H1 (cell line): ENCODE measurements at regions not wholly inside any gene's neighbourhood (a gene's known extent, or its start where the extent isn't known, plus 50 kb on each side); places are given as distances from the start of the nearest gene placed in this dataset.

Source experiments
- CTCF ChIA-PET: fragments of 300-600 bp; sonication (Branson Sonifier 250); formaldehyde crosslinking; loops from one replicate; lab custom pipeline; 2021; ENCODE audit not compliant: partially characterized antibody; lab: Charles Lee
- POLR2A ChIA-PET: fragments of 300-600 bp; sonication (Branson Sonifier 250); formaldehyde crosslinking; loops from one replicate; lab custom pipeline; 2021; ENCODE audit warnings: inconsistent platforms; ENCODE audit not compliant: partially characterized antibody; lab: Charles Lee
- DNase-seq, 2 experiments: peaks; one replicate each; pipeline versions ENCODE4 v3.0.0 to v3.0.0-alpha.2; 2010 to 2022; ENCODE audit warnings: low spot score in 2 of 2, low read depth in 1 of 2, mixed read lengths in 1 of 2
- FAIRE-seq: peaks from 2 replicates; lab custom pipeline; 2011; peaks lifted over from hg19 to GRCh38; lab: Jason Lieb, UNC
- H2AFZ ChIP-seq: 2 replicates; pipeline ENCODE4 v1.8.1; 2012; ENCODE audit warnings: low read length, inconsistent platforms
- H2AK5ac ChIP-seq: 2 replicates; pipeline ENCODE4 v1.6.1; 2013; ENCODE audit warnings: low read depth, low read length
- H2BK120ac ChIP-seq: replicated peaks from 2 replicates; pipeline ENCODE3; 2013; ENCODE audit warnings: low read depth, low read length, inconsistent platforms
- H2BK12ac ChIP-seq: 2 replicates; pipeline ENCODE4 v1.6.1; 2013; ENCODE audit warnings: low read depth, low read length
- H2BK15ac ChIP-seq: 2 replicates; pipeline ENCODE4 v1.6.1; 2013; ENCODE audit warnings: low read length
- H2BK20ac ChIP-seq: 2 replicates; pipeline ENCODE4 v1.6.1; 2013; ENCODE audit warnings: low read length
- H2BK5ac ChIP-seq: 2 replicates; pipeline ENCODE4 v1.6.1; 2013; ENCODE audit warnings: low read depth, low read length
- H3K14ac ChIP-seq: 2 replicates; pipeline ENCODE4 v1.6.1; 2013; ENCODE audit warnings: inconsistent platforms; ENCODE audit not compliant: insufficient read length
- H3K18ac ChIP-seq: 2 replicates; pipeline ENCODE4 v1.6.1; 2013; ENCODE audit warnings: low read length; ENCODE audit errors: extremely low read depth
- H3K23ac ChIP-seq: 2 replicates; pipeline ENCODE4 v1.6.1; 2013; ENCODE audit warnings: inconsistent platforms; ENCODE audit not compliant: insufficient read length
- H3K23me2 ChIP-seq: 2 replicates; pipeline ENCODE4 v1.6.1; 2013; ENCODE audit warnings: low read depth, low read length
- H3K27ac ChIP-seq: 2 replicates; pipeline ENCODE4 v1.6.1; 2011; ENCODE audit warnings: low read depth, low read length, inconsistent platforms
- H3K27me3 ChIP-seq, 4 experiments: replicated peaks in 1 of 4; 1 replicate in 1 of 4; 2 replicates in 3 of 4; pipeline versions ENCODE4 v1.6.1 to v1.8.1; 2011 to 2013; ENCODE audit warnings: low read length in 3 of 4, mild to moderate bottlenecking in 3 of 4, inconsistent platforms in 2 of 4, mixed read lengths in 2 of 4, moderate library complexity in 1 of 4; ENCODE audit not compliant: control insufficient read depth in 3 of 4, insufficient read depth in 3 of 4; ENCODE audit errors: extremely low read depth in 1 of 4
- H3K36me3 ChIP-seq, 4 experiments: 2 replicates each; pipeline versions ENCODE4 v1.6.1 to v1.8.1; 2011 to 2013; ENCODE audit warnings: mild to moderate bottlenecking in 4 of 4, low read length in 3 of 4, moderate library complexity in 2 of 4, control low read depth in 1 of 4, inconsistent platforms in 1 of 4; ENCODE audit not compliant: insufficient read depth in 4 of 4, control insufficient read depth in 2 of 4
- H3K4ac ChIP-seq: replicated peaks from 2 replicates; pipeline ENCODE3; 2013; ENCODE audit warnings: low read length, low read depth, mixed read lengths, inconsistent platforms; ENCODE audit not compliant: insufficient read length
- H3K4me1 ChIP-seq, 4 experiments: replicated peaks in 1 of 4; 1 replicate in 1 of 4; 2 replicates in 3 of 4; pipeline versions ENCODE4 v1.6.1 to v1.8.1; 2011 to 2013; ENCODE audit warnings: low read length in 3 of 4, inconsistent platforms in 2 of 4, mixed read lengths in 1 of 4; ENCODE audit not compliant: insufficient read depth in 4 of 4, control insufficient read depth in 3 of 4
- H3K4me2 ChIP-seq, 2 experiments: 2 replicates each; pipeline versions ENCODE4 v1.6.1 to v1.8.1; 2011 to 2013; ENCODE audit warnings: low read depth in 2 of 2, low read length in 2 of 2, control low read depth in 1 of 2, inconsistent platforms in 1 of 2, mild to moderate bottlenecking in 1 of 2; ENCODE audit not compliant: insufficient read depth in 1 of 2
- H3K4me3 ChIP-seq, 4 experiments: fragments of 200-600, 300-600 bp in 1 of 4; sonication (generic), shearing (Covaris generic), sonication (Bioruptor Twin) in 1 of 4; 2 replicates each; pipeline versions ENCODE4 v1.5.1 to v1.8.1; 2011 to 2016; ENCODE audit warnings: low read length in 4 of 4, low read depth in 3 of 4, control low read depth in 2 of 4, inconsistent platforms in 2 of 4, mild to moderate bottlenecking in 2 of 4, mixed read lengths in 1 of 4, moderate library complexity in 1 of 4; ENCODE audit not compliant: insufficient read depth in 2 of 4; ENCODE audit errors: extremely low read depth in 1 of 4
- H3K56ac ChIP-seq: replicated peaks from 2 replicates; pipeline ENCODE3; 2013; ENCODE audit warnings: low read depth, mild to moderate bottlenecking, mixed read lengths, low read length, inconsistent platforms; ENCODE audit not compliant: insufficient read length
- H3K79me1 ChIP-seq: 2 replicates; pipeline ENCODE4 v1.6.1; 2013; ENCODE audit warnings: low read depth, low read length, control low read depth
- H3K79me2 ChIP-seq, 2 experiments: 2 replicates each; pipeline versions ENCODE4 v1.6.1 to v1.8.1; 2012 to 2013; ENCODE audit warnings: low read length in 2 of 2, mild to moderate bottlenecking in 2 of 2, inconsistent platforms in 1 of 2; ENCODE audit not compliant: insufficient read depth in 2 of 2, control insufficient read depth in 1 of 2
- H3K9ac ChIP-seq, 4 experiments: replicated peaks in 1 of 4; 1 replicate in 1 of 4; 2 replicates in 3 of 4; pipeline versions ENCODE4 v1.6.1 to v1.8.1; 2011 to 2013; ENCODE audit warnings: low read depth in 3 of 4, low read length in 3 of 4, control low read depth in 2 of 4, mild to moderate bottlenecking in 2 of 4, moderate library complexity in 2 of 4, inconsistent platforms in 1 of 4; ENCODE audit errors: extremely low read depth in 1 of 4
- H3K9me3 ChIP-seq, 2 experiments: 2 replicates each; pipeline versions ENCODE4 v1.6.1 to v1.8.1; 2012 to 2013; ENCODE audit warnings: mild to moderate bottlenecking in 2 of 2, moderate library complexity in 2 of 2, control low read depth in 1 of 2, inconsistent platforms in 1 of 2, low read depth in 1 of 2, low read length in 1 of 2, mixed read lengths in 1 of 2; ENCODE audit not compliant: insufficient read depth in 2 of 2
- H4K20me1 ChIP-seq, 2 experiments: replicated peaks in 1 of 2; 2 replicates each; pipeline versions ENCODE3 to v1.8.1; 2011 to 2013; ENCODE audit warnings: inconsistent platforms in 2 of 2, low read length in 2 of 2, mild to moderate bottlenecking in 1 of 2; ENCODE audit not compliant: insufficient read depth in 2 of 2, control insufficient read depth in 1 of 2
- H4K5ac ChIP-seq: 2 replicates; pipeline ENCODE4 v1.6.1; 2013; ENCODE audit warnings: low read length, low read depth, mixed read lengths, inconsistent platforms; ENCODE audit not compliant: insufficient read length
- H4K8ac ChIP-seq: 2 replicates; pipeline ENCODE4 v1.8.0; 2013; ENCODE audit warnings: mild to moderate bottlenecking, moderate library complexity, low read length, inconsistent platforms; ENCODE audit not compliant: insufficient read depth; ENCODE audit errors: extremely low read depth
- H4K91ac ChIP-seq: replicated peaks from 2 replicates; pipeline ENCODE3; 2013; ENCODE audit warnings: low read length, mixed read lengths, inconsistent platforms; ENCODE audit not compliant: insufficient read length
- CBX5 ChIP-seq: fragments of 300-800, 300-1000 bp; sonication (generic); IDR thresholded peaks from 2 replicates; pipeline ENCODE4 v1.7.1; 2016; ENCODE audit warnings: antibody characterized with exemption, low read length, low read depth
- CTBP2 ChIP-seq: IDR thresholded peaks from 2 replicates; pipeline ENCODE4 v1.7.0; 2011; ENCODE audit warnings: borderline replicate concordance, mild to moderate bottlenecking, moderate library complexity, mixed read lengths, low read length; ENCODE audit not compliant: insufficient read depth, insufficient read length
- JUND ChIP-seq: IDR thresholded peaks from 2 replicates; pipeline ENCODE4 v1.6.1; 2011; ENCODE audit warnings: mild to moderate bottlenecking, improper control_type of control experiment, low read length
- KDM4A ChIP-seq: IDR thresholded peaks from one replicate; pipeline ENCODE4 v1.7.1; 2012; ENCODE audit warnings: low read depth, mild to moderate bottlenecking, moderate library complexity, low read length, inconsistent platforms; ENCODE audit not compliant: severe bottlenecking
- USF2 ChIP-seq: IDR thresholded peaks from 2 replicates; pipeline ENCODE4 v1.6.1; 2011; ENCODE audit warnings: low read length, improper control_type of control experiment
- WGBS, 2 experiments: shearing (Covaris generic) in 1 of 2; methylation state at CpG; one replicate each; pipeline versions ENCODE4 v1.1.6 to v1.1.7; 2013 to 2015; ENCODE audit warnings: low lambda C conversion rate in 2 of 2, mixed read lengths in 2 of 2, inconsistent platforms in 1 of 2, low coverage in 1 of 2, missing lambda C conversion rate in 1 of 2; ENCODE audit not compliant: insufficient replicate concordance in 2 of 2, insufficient coverage in 1 of 2, insufficient read length in 1 of 2; ENCODE audit errors: extremely low coverage in 1 of 2, missing lambda C conversion rate in 1 of 2; 5-methylcytosine and 5-hydroxymethylcytosine counted together

- H2BK20ac ChIP-seq = 0 out of 2 replicates have a peak overlapping the region, but pooled peaks have one; percentile 40
- no peak overlapping the region for H3K14ac ChIP-seq
- no peak overlapping the region for H3K27ac ChIP-seq
- H4K5ac ChIP-seq = no peak overlapping the region
- no peak overlapping the region for H2BK5ac ChIP-seq
- H3K4me3 ChIP-seq = no peak overlapping the region
- no peak for FAIRE-seq
- H2AFZ ChIP-seq = no peak overlapping the region; the same call in 1 of the 2 replicates
- H3K27me3 ChIP-seq = no peaks in the 10 kb centered on the region
- DNase-seq = no peak
- no peak overlapping the region for H2AK5ac ChIP-seq
- no peaks in the 10 kb centered on the region for H3K9me3 ChIP-seq
- H3K23me2 ChIP-seq = no peaks in the 10 kb centered on the region
- H4K20me1 ChIP-seq = no peaks in the 10 kb centered on the region
- no peak for TF ChIP-seq CTBP2
- no peak for TF ChIP-seq CBX5
- no peak for TF ChIP-seq USF2
- no peak for TF ChIP-seq KDM4A
- no peak for TF ChIP-seq JUND
- H3K4me2 ChIP-seq = no peak overlapping the region
- no peak overlapping the region for H2BK120ac ChIP-seq
- H3K79me2 ChIP-seq = no peaks in the 10 kb centered on the region
- no peaks in the 10 kb centered on the region for H3K79me1 ChIP-seq
- no peak overlapping the region for H4K91ac ChIP-seq
- no peak overlapping the region for H3K18ac ChIP-seq
- H3K36me3 ChIP-seq = no peaks in the 10 kb centered on the region
- WGBS, 2 experiments = 84% methylated on average over 7 of the region's 7 CpGs; no CpG with 5 or more reads in 1 of the 2 experiments
- POLR2A ChIA-PET = no interaction called here
- no peak overlapping the region for H3K9ac ChIP-seq
- no peak overlapping the region for H3K23ac ChIP-seq
- H2BK15ac ChIP-seq = no peak overlapping the region
- no peak overlapping the region; the same call in 1 of the 2 replicates for H4K8ac ChIP-seq
- CTCF ChIA-PET = no interaction called here
- H3K4me1 ChIP-seq = peaks cover 0 to 3% (median 0%) of the 10 kb centered on the region in 4 experiments; a peak in 1 of 7 replicates
- H3K56ac ChIP-seq = no peak overlapping the region
- H3K4ac ChIP-seq = no peak overlapping the region
- H2BK12ac ChIP-seq = no peak overlapping the region
Observed at GRCh38 chr2:66960161-66960560, 437.0 kb upstream of the ETAA1 start.
